ENCODE measurements at regions not wholly inside any gene's neighbourhood (a gene's known extent, or its start where the extent isn't known, plus 50 kb on each side); places are given as distances from the start of the nearest gene placed in this dataset.

DNA sequence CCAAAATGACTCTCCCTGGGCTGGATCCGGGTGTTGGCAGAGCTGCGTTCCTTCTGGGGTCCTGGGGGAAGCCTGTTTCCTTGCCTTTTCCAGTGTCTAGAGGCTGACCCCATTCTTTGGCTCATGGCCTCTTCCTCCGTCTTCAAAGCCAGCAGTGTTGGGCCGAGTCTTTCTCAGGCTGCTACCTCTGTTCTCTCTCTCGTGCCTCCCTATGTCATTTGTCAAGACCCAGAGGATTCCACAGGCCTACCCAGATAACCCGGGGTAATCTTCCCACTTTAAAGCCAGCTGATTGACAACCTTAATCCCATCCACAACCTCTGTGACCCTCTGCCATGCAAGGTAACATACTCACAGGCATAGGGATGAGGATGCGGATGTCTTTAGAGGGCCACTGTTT, 55.0 kb upstream of the KCNMB1 start:
- TF ChIP-seq, protein P1, sequence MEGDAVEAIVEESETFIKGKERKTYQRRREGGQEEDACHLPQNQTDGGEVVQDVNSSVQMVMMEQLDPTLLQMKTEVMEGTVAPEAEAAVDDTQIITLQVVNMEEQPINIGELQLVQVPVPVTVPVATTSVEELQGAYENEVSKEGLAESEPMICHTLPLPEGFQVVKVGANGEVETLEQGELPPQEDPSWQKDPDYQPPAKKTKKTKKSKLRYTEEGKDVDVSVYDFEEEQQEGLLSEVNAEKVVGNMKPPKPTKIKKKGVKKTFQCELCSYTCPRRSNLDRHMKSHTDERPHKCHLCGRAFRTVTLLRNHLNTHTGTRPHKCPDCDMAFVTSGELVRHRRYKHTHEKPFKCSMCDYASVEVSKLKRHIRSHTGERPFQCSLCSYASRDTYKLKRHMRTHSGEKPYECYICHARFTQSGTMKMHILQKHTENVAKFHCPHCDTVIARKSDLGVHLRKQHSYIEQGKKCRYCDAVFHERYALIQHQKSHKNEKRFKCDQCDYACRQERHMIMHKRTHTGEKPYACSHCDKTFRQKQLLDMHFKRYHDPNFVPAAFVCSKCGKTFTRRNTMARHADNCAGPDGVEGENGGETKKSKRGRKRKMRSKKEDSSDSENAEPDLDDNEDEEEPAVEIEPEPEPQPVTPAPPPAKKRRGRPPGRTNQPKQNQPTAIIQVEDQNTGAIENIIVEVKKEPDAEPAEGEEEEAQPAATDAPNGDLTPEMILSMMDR (conservative IDR thresholded peaks at IDR 0.05; ENCODE audit: low read depth, low read length) = no peak
- TF ChIP-seq EZH2phosphoT487 (IDR thresholded peaks at IDR 0.05; ENCODE audit: borderline replicate concordance, low read length) (no peak), EZH2 (IDR thresholded peaks at IDR 0.05; ENCODE audit: low read length, unreplicated experiment) (no peak)

Data from PC-3 (cell line).